ENCODE measurements at regions not wholly inside any gene's neighbourhood (a gene's known extent, or its start where the extent isn't known, plus 50 kb on each side); places are given as distances from the start of the nearest gene placed in this dataset.
"Not testable (repeated sequence)": the region's sequence is repeated elsewhere in the genome, so short reads cannot be mapped to it uniquely, and the experiment has no call there.

DNA sequence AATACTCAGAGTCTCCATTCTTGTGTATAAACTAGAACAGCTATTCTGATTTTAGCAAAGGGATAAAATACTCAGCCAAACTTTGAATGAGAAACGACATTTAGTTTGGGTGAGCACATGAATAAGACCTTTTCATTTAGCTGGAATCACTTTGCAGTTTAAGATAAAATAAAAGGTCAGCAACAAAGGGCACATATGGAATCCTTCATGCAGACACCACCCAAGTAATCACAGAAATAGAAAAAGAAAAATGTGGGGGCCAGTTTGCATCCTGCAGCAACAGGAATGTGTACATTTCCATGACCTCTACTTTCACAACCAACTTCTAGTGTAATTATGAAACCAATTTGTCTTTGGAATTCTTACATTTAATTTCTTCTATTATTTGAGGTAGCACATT lies 1637.4 kb downstream of the PCDH9 start:
- no peak for DNase-seq (ENCODE audit: low read depth)
- TF ChIP-seq, protein P1, sequence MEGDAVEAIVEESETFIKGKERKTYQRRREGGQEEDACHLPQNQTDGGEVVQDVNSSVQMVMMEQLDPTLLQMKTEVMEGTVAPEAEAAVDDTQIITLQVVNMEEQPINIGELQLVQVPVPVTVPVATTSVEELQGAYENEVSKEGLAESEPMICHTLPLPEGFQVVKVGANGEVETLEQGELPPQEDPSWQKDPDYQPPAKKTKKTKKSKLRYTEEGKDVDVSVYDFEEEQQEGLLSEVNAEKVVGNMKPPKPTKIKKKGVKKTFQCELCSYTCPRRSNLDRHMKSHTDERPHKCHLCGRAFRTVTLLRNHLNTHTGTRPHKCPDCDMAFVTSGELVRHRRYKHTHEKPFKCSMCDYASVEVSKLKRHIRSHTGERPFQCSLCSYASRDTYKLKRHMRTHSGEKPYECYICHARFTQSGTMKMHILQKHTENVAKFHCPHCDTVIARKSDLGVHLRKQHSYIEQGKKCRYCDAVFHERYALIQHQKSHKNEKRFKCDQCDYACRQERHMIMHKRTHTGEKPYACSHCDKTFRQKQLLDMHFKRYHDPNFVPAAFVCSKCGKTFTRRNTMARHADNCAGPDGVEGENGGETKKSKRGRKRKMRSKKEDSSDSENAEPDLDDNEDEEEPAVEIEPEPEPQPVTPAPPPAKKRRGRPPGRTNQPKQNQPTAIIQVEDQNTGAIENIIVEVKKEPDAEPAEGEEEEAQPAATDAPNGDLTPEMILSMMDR (conservative IDR thresholded peaks at IDR 0.05; ENCODE audit: low read depth, low read length), result no peak
- no peak overlapping the region for H3K4me3 ChIP-seq (ENCODE audit: low read depth, low read length)

DNA sequence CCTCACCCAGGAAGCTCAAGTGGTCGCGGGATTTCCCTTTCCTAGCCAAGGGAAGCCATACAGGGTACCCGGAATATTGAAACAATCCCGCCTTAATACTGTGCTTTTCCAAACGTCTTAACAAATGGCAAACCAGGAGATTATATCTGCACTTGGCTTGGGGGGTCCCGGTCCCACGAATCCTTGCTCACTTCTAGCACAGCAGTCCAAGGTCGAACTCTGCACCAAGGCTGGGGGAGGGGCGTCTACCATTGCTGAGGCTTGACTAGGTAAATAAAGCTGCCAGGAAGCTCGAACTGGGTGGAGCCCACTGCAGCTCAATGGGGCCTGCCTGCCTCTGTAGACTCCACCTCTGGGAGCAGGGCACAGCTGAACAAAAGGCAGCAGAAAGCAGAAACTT lies 1644.8 kb downstream of the PCDH9 start:
- H3K4me3 ChIP-seq (ENCODE audit: low read depth, low read length), result no peak overlapping the region
- TF ChIP-seq, protein P1 (conservative IDR thresholded peaks at IDR 0.05; ENCODE audit: low read depth, low read length), result no peak
- DNase-seq (ENCODE audit: low read depth), result no peak

DNA sequence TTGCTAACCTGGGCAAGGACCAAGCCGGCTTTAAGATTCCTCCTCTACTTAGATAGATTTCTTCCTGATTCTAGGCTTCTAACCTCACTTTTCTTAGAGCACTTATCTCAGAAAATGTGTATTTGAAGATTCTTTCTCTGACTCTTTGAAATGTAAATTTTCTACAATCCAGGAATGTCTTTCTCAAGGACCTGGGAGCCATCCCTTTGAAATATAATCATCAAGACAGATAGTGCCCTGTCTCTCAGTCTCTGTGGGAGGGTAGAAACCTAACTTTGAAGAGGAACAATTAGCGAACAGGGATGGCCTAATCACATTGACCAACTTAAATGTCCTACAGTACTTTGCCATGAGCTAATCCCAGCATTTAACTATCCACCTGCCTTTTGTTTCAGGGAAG lies 1646.0 kb downstream of the PCDH9 start:
- TF ChIP-seq, protein P1 (conservative IDR thresholded peaks at IDR 0.05; ENCODE audit: low read depth, low read length), result no peak
- no peak for DNase-seq (ENCODE audit: low read depth)
- no peak overlapping the region for H3K4me3 ChIP-seq (ENCODE audit: low read depth, low read length)

DNA sequence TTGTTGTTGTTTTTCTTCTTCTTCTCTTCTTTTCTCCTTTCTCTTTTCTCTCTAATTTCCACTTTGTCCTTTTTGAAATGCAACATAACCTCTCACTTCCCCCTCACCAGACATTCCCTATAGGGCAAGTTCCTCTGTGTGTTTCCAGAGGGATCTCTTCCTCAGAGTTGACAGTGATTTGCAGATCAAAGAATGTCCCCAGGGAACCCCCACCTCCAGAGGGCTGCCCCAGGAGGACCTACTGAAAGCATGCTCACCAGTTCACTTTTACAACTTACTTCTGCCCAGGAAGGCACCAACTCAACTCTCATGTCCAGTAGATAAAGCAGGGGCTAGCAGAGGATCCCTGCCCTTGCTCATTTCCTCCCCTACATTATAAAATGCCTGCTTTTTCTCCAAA lies 1648.0 kb downstream of the PCDH9 start:
- no peak overlapping the region for H3K4me3 ChIP-seq (ENCODE audit: low read depth, low read length)
- DNase-seq (ENCODE audit: low read depth), result no peak
- TF ChIP-seq, protein P1 (conservative IDR thresholded peaks at IDR 0.05; ENCODE audit: low read depth, low read length), result no peak

DNA sequence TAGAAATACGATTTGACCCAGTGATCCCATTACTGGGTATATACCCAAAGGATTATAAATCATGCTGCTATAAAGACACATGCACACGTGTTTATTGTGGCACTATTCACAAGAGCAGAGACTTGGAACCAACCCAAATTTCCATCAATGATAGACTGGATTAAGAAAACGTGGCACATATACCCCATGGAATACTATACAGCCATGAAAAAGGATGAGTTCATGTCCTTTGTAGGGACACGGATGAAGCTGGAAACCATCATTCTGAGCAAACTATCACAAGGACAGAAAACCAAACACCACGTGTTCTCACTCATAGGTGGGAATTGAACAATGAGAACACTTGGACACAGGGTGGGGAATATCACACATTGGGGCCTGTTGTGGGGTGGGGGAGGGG lies 1665.6 kb downstream of the PCDH9 start:
- not testable (repeated sequence) for H3K4me3 ChIP-seq (ENCODE audit: low read depth, low read length); DNase-seq (ENCODE audit: low read depth)

DNA sequence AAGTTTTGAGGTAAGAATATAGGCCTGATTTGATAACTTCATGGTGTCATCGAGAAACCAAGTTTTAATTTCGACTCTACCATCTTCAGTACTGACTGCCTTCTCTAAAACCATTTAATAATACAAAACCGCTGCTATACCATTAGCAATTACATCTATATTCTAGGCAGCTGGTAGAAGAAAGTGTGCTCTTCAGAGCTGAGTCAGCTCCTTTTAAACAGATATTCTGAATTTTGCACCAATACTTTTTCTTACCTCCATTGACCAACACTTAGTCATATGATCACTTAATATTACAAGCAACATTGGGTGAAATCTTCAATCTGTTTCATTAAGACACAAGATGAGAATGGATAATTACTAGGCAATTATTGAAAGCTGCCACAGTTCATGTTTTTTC lies 1667.8 kb downstream of the PCDH9 start:
- TF ChIP-seq, protein P1 (conservative IDR thresholded peaks at IDR 0.05; ENCODE audit: low read depth, low read length), result no peak
- H3K4me3 ChIP-seq (ENCODE audit: low read depth, low read length), result no peak overlapping the region
- no peak for DNase-seq (ENCODE audit: low read depth)

DNA sequence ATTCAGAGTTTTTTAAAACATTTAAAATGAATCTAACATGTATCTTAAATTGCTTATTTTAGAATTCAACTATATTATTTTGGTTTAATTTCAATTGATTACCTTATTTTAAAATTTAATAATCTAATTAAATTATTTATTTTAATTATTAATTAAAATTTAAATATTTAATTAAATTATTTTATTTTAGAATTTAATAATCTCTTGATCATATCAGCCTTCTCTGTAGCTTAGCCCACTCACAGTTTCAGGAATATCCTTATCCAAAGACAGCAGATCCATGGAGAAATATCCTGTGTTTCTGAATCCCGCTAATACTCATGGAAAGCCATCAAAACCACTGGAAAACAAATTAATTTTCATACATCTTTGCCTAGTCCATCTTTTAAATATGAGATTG lies 1669.2 kb downstream of the PCDH9 start:
- H3K4me3 ChIP-seq (ENCODE audit: low read depth, low read length), result no peak overlapping the region
- no peak for DNase-seq (ENCODE audit: low read depth)
- TF ChIP-seq, protein P1 (conservative IDR thresholded peaks at IDR 0.05; ENCODE audit: low read depth, low read length), result no peak

DNA sequence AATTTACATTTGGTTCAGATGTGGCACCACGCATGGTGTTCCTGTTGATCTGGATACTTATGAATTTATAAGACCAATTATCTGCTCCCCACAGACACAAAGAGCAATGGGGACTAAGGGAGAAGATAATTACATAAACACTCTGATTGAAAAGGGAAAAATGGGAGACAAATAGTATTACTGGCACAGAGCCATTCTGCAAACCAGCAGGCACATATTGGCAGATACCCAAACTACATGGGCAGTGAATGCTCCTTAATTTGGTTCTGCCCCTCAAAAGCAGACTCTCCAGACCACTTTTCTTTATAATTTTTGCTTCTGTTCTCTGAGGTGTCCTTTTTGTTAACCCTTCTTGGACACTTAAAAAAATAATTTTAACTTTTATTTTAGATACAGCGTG lies 1674.2 kb downstream of the PCDH9 start:
- no peak overlapping the region for H3K4me3 ChIP-seq (ENCODE audit: low read depth, low read length)
- TF ChIP-seq, protein P1 (conservative IDR thresholded peaks at IDR 0.05; ENCODE audit: low read depth, low read length), result no peak
- DNase-seq (ENCODE audit: low read depth), result no peak
